NCI-H82 (cell line): ENCODE measurements at regions not wholly inside any gene's neighbourhood (a gene's known extent, or its start where the extent isn't known, plus 50 kb on each side); places are given as distances from the start of the nearest gene placed in this dataset.

Source experiments
- DNase-seq: peaks from one replicate; lab custom pipeline; 2025; lab: John Stamatoyannopoulos, UW

DNA sequence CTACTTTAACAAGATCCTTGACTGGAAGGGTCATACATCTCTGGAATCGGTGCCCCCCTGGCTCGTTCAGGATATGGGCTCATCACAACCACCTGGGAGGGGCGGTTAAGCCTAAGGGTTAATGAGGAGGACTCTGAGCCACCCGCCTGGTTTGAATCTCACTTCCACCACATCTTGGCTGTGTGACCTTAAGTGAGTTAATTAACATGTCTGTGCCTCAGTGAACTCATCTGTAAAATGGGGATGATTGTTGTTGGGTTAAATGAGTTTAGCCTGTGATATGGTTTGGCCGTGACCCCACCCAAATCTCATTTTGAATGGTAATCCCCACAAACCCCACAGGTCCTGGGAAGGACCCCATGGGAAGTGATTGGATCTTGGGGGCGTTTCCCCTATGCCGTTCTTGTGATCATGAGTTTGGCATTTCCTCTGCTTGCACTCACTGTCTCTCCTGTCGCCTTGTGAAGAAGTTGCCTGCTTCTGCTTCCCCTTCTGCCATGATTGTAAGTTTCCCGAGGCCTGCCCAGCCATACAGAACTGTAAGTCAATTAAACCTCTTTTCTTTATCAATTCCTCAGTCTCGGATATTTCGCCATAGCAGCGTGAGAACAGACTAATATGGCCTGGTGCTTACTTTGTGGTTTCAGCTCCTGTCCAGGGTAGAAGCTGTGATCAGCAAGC is 214.0 kb upstream of the CIBAR2 start:
- no peak for DNase-seq

DNA sequence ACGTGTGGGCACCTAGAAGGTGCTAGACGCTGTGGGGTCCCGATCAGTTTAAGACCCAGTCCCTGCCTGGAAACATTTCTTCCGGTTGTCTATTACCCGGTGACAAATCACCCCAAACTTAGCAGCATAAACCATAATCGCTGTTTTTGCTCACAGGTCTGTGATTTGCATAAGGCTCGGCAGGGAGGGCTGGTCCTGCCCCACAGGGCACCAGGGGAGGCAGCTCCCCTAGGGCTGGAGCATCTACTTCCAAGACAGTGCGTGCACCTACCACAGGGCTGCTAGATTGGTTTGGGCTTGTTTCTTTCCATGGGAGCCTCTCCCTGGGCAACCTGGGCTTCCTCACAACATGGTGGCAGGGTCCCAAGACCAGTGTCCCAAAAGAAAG is 214.5 kb upstream of the CIBAR2 start:
- DNase-seq, result no peak

DNA sequence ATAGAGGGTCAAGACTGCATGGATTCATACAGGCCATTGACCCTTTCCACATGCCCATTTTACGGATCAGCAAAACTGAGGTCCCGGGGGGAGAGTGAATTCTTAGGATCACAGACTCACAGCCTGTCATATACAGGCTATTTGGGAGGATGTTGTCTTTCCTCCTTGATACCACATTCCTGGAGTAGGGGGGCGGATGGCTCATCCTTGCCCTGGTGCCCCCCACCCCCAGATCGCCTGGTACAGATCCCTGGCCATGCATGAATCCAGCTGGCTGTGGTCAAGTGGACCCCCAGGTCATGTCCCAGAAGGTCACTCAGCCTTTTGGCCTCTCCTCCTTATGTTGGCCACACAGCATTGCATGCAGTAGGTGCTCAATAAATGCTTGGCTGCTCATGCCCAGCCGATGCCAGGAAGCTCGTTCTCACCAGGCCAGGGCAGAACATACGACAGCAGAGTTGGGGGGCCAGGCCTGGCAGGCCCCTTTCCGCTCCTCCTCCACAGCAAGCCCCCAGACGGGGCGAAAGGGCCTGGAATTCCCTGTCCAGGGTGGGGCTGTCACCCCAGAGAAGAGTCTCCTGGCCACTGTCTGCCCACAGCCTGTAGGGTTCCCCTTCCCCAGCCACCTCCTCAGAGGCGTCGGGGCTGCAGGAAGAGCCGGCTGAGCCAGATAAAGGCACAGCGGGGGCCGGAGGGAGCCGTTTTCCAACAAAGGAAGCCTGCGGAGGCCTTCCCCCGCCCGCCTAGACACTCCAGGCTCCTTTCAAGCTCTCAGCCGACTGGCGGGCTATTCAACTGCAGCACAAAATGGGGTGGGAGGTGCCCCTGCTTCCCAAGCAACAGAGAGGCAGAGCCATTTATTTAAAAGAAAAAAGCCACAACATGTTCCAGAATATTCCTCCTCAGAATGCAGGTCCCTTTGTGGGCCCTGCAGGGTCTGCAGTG is 215.7 kb upstream of the CIBAR2 start:
- peak; percentile 65 for DNase-seq

DNA sequence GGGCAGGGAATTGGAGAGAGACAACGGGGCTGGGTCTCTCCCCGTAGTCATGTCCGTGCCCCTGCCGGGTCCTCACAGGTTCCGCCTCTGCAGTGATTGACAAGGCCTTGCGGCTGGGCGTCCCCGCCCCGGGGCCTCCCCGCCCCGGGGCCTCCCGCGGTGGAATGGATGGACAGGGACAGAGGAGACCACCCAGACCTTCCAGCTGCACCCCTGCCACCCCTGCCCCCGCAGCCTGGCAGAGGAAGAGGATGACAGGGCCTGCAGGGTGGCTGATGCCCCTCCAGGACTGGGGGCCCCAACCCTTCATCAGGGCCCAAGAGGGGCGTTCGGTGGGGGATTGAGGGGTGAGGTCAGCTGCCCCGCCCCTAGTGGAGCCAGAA is 216.4 kb upstream of the CIBAR2 start:
- DNase-seq, result peak; percentile 65

DNA sequence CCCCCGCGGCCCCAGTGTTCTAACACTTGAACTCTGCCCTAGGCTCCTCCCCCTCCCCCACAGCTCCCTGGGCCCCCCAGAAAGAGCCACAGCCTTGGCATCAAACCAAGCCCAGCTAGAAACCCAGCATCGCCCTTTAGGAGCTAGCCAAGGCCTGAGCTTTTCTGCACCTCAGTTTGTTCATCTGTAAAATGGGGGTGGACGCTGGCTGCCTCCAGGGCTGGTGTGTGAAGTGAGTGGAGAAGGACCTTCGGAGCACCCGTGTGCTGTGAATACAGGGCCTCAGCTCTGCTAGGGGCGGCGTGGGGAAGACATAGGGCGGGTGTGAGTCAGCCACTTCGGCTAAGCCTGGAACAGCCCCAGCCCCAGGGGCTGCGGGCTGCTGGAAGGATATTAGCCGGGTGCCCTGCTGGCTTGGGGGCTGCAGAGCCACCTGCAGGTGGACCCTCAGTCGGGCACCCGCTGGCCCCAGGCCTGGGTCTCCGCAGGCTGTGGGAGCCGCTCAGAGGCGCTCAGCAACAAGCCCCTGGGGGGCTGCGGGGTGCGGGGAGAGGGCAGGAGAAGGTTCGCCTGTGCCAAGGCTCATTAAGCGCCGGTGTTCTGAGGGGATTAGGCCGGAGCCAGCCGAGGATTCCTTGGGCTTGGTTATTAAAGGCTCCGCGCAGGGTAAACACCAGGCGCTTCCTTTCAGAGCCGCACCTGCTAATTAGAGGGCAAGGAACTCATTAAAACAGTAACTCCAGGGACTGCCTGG is 217.0 kb upstream of the CIBAR2 start:
- DNase-seq, result peak; percentile 94

DNA sequence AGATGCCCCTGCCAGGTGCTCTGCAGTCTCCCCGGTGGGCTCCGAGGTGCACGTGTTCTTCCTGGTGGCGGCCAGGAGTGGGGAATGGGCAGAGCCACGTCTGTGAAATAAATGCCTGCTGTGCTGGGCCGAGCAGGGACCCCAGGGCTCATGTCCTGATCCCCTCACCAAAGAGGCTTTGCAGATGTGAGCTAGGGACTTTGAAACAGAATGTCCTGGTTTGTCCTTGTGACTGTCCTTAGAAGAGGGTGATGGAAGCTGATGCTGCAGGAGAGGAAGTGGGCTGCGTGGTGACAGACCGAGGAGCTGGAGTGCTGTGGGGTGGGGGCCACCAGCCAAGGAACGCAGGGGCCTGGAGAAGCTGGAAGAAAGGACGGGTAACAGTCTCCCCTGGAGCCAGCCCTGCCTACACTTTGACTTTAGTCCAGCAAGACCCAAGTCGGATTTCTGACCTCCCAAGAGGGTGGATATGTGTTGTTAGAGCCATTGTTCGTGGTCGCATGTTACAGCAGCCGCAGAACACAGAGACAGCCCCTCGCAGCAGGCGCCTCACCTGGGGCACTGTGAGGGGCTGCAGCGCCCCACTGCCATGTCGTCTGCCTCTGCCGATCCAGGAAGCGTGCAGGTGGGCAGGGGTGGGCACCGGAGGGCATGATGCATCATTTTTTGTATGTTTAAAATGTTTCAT is 217.9 kb upstream of the CIBAR2 start:
- DNase-seq, result peak; percentile 64

DNA sequence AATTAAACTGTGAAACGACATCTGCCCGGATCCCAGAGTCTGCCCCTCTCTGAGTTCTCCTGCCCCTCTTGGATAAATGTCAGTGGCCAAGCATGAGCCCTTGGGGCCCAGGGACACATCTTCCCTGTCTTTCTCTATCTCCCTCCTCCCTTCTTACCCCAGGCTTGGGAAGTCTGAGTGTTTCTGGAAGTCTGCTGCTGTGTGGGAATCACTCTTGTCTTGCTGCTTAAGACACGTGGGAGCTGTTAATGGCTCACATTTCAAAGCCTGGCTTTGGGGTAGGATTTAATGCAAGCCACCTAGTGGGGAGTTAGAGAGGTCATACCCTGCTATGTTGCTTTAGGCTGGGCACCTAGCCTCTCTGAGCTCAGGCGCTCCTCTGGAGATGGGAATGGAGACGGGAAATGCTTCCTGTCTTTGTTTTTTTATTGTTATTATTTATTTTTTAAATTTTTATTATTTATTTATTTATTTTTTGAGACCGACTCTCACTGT is 218.5 kb upstream of the CIBAR2 start:
- peak; percentile 90 for DNase-seq

DNA sequence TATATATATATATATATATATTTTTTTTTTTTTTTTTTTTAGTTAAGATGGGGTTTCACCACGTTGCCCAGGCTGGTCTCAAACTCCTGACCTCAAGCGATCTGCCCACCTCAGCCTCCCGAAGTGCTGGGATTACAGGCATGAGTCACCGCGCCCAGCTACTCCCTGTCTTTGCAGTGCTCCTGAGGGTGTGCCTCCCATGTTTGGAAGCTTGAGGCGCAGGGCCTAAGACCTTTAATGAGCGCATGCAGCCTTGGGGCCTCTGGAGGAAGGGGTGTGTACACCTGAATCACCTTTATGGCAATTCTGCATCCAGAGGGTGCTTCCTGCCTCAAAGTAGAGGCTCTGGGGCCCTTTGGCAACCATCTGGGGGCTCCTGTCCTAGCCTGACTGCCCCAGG is 219.4 kb upstream of the CIBAR2 start:
- no peak for DNase-seq

DNA sequence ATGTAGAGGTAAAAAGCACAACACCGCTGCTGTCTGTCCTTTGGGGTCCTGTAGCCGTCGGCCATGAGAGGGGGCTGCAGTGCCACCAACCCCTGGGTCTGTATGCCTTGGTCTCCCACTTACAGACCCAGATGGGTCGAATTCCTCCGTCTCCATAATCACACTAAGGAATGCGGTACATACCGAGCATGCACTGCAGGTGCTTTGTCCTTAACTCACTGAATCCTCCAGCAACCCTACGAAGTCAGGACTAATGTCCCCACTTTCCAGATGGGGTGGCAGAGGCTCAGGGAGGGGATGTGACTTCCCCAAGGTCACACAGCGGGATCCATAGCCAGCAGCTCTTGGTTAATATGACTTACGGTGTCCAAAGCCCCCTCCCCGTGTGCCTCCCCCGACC is 219.9 kb upstream of the CIBAR2 start:
- DNase-seq, result no peak

DNA sequence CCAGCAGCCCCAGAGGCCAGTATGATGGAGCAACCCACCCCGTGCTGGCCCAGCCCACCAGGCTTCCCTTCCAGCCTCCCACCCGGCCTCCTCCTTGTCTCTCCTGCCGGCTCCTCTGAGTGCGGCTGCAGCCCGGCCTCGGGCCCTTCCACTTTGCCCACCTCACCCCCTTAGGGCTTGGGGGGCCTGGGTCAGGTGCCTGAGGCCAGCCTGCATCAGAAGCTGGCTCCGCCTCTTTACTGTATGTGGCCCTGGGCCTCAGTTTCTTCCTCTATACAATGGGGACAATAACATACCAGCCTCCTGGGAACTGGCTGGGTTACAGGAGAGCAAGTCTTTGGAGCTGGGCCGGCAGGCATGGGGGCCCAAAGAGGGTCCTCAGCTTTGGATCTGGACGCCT is 221.1 kb upstream of the CIBAR2 start:
- no peak for DNase-seq

DNA sequence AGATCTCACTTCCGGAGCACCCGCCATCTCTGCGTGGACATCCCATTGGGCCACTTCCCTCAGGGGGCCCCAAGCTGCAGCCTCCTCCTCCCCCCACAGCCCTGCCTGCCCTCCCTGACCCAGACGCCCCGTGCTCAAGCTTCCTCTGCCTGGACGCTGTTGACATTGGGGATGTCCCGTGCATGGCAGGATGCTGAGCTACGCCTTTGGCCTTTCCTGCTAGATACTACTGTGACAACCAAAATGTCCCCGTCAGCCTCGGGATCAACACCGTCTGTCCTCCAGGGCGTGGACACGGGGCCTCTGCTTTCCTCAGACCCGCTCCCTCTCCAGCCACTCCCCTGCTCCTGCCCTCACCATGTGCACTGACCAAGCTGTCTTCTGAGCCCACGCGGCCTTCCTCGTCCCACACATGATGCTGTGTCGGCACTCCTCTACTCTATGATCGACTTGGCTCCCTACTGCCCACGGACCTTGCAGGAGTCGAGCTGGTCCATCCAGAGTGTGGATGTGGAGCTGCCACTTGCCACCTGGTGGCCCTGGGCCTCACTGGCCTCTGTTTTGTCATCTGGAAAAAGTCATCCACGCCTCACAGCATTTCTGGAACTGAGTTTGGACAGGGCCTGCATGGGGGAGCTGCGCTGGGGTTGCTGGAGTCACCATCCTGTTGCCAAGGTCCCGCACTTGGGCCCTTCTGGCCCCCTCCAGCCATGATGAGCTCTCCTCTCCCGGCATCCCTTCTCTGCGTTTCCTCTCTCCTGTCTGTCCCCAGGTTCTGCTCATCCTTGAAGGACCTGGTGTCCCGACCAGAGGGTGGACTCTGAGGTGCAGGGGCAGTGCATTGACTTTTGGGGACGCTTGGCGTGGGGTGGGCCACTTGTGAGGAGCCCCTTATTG is 221.7 kb upstream of the CIBAR2 start:
- DNase-seq, result no peak

DNA sequence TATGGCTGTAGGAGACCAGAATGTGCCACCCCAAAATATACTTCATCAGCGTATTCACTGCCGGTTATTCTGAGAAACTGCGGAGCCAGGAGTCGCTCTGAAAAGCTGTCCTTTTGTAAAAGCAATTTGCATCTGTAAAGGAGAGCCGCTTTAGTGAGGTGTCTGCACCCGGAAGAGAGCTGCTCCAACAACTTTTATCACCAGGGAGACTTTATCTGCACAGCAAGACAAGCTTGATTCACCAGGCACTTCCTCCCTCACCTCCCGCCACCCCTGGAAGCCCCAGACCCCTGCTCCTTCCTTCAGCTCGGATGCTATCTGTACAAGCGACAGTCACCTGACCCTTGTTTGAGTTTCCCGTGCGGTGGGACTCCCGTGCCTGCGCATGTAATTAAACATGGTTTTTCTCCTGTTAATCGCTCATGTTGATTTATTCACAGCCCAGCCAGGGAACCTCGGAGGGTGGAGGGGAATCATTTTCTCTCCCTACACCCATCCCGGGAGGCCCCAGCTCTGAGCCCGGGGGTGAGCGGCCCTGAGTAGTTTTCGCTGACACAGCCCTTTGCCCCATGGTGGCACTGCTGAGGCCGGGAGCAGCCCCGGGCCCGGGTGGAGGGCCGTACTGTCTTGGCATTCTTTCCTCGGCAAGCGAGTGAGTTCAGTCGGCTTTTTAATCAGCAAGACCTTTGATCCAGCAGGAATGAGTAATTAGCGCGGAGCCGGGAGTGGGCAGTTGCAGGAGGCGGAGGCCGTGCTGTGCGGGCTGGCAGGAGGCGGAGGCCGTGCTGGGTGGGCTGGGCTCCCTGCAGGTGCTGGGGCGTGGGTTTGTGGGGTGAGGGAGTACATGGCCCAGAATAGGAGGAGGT is 222.7 kb upstream of the CIBAR2 start:
- no peak for DNase-seq

DNA sequence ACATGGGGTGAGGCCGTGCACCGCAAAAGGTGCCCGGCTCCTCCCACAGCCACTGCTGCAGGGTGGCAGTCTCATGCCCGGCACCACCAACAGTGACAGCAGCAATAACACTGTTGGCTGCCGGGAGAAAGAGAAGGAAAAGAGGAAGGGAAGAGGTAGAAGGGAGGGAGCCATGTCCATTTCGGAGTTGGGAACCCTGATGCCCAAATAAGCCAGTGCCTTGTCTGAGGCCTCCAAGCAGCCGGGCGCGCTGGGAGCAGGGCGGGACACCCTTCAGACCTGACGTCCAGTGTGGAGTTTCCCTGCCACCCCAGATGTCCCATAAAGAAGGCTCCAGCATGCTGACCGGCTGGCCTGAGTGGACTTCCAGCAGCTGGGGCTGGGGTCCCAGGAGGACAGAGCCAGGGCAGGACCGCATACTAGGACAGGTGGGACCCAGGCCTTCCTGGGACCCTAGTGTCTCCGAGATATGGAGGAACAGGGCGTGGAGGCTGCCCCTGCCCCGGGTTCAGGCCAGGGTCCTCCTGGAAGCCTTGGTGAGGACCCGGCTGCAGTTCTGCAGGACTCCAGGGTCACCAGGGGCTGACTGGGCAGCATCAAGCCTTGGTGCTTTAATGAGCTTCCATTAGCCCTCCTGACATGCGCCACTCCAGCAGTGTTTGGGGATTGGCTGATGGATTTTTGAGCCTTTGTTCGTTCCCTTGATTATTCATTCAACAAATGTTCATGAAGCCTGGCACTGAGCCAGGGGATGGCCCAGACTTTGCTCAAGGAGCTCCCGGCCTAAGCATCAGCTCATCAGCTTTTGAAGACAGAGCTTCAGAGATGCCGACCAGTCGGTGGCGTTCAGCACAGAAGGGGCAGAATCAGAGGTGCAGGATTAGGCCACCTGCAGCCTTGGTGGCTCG is 223.6 kb upstream of the CIBAR2 start:
- peak; percentile 60 for DNase-seq

DNA sequence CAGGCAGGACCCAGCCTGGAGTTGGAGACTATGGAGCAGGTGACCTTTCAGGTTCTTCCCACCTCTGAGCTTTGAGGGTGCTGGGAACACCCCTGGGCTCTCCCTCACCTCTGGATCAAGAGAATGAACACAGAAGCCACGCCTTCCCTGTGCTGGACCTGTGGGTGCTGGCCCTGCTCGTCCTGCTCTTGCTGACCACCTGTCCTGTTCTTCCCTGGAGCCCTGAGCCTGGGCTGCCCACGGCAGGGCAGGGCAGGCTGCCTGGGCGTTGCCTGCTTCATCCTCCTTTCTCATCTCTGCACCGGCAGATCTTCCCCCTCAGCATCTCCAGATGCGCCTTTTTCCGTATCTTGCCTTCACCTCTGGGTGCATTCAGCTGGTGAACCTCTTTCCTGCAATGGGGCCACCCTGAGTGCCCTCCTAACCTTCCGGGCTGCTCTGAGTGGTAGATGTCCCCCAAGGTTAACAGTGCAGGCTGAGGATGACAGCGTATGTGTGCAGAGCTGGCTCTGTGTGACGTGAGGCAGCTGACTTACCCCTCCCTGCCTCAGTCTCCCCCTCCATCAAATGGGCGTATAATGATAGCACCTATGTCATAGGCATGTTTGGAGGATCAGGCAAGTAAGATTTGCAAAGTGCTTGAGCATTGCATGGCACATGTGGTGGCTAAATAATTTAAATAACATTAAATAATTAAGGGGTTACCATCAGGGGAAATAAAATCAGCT is 225.8 kb upstream of the CIBAR2 start:
- DNase-seq, result no peak

DNA sequence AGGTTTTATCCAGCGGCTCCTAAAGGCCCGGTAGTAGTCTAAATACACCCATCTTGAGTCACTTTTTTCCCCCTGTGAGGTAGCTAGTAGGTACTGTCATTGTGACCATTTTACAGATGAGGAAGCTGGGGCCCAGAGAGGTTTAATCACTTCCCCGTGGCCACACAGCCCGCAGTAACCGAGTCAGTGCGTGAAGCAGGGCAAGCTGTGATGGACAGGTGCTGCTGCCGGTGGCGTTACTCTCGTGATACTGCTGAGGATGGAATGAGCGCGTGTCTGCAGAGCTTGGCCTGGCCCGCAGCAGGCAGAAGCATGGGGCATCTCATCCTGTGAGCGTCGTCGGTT is 226.3 kb upstream of the CIBAR2 start:
- no peak for DNase-seq

DNA sequence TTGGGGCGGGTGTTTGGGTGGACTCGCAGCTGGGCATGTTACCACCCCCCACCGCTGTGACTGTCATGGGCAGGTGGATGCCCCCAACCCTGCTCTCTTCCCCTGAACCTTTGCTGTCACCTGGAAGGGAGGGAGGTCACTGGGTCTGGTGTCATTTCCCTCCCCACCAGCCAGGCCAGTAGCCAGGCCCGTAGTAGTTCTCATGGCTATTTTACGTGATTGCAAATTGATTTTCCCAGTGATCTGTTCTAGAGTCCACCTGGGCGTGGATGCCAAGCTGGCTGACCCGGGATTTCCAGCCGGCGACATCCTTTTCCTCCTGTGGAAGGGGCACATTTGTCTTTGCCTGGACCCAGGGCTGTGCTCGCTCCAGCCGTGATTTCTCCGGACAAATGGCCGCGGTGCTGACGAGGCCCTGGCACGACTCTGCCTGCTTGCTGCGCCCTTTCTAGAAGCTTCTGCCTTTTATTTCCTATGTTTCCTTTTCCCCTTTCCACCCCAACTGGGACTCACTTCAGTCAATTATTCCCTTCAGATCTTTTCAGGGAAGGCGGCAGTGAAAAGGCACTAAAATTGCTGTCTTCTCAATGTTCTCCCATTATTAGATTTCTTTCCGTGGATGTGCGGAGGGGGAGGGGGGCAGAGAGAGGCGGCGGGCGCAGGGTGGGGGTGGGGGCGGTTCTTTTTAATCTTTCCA is 226.9 kb upstream of the CIBAR2 start:
- DNase-seq, result no peak

DNA sequence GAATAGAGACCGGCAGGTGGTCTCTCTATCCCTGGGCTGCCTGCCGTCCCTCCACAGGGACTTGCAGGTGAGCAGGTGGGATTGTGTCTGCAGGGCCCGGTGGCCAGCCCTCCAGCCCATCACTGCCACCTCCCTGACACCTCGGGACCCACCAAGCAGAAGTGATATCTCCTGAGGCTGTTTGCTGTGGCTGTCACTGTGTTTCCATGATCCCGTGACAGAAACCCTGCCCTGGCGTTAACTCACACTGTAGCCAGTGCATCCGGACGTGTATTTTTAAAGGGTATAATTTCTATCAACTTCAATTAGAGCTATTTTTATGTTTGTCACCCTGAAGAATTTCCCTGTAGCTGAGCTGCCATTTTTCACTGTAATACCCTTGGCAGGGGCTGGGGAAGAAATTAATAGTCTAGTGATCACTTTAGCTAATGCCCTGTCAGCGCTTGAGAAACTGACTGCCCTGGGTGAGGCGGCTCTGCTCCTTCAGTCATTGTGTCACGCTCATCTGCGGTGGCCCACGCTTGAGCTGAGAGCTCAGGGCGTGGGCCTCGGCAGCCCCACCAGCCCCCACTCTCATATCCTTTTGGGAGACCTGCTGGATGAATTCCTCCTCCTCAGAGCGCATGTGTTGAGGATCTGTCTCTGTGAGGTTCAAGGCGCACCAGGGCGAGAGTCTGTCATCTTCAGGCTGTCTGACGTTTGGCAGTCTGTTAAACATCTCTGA is 229.9 kb upstream of the CIBAR2 start:
- no peak for DNase-seq
